Activated T-cell treated with anti-CD3 and anti-CD28 coated beads, Interleukin-2, amount 50 U/mL, for 72 hours (primary cell): ENCODE measurements at regions not wholly inside any gene's neighbourhood (a gene's known extent, or its start where the extent isn't known, plus 50 kb on each side); places are given as distances from the start of the nearest gene placed in this dataset.

Experiments used
- ATAC-seq, 2 donors: fragments of 150-1000 bp; cut with Tn5 transposase; replicated peaks in 1 of 2; 2 replicates each; pipeline ENCODE4 v1.10.0; 2021; ENCODE audit warnings: moderate library complexity in 2 of 2, mild to moderate bottlenecking in 1 of 2
- DNase-seq, 2 donors: peaks; one replicate each; pipeline ENCODE4 v3.0.0; 2021 to 2022; ENCODE audit warnings: mixed read lengths in 1 of 2
- H3K27ac Mint-ChIP-seq: one replicate; pipeline ENCODE4 v1.8.0; 2022; ENCODE audit warnings: mild to moderate bottlenecking, moderate library complexity, mixed read lengths
- H3K27me3 Mint-ChIP-seq: one replicate; pipeline ENCODE4 v1.8.0; 2022; ENCODE audit warnings: low read depth, mixed read lengths
- H3K36me3 Mint-ChIP-seq, 2 donors: one replicate each; pipeline ENCODE4 v1.8.0; 2022; ENCODE audit warnings: mixed read lengths in 2 of 2, mild to moderate bottlenecking in 1 of 2; ENCODE audit not compliant: insufficient read depth in 2 of 2
- H3K4me1 Mint-ChIP-seq: one replicate; pipeline ENCODE4 v1.8.0; 2022; ENCODE audit warnings: low read depth, mixed read lengths
- H3K4me3 Mint-ChIP-seq, 2 donors: one replicate each; pipeline ENCODE4 v1.8.0; 2022; ENCODE audit warnings: mild to moderate bottlenecking in 2 of 2, mixed read lengths in 2 of 2, moderate library complexity in 2 of 2
- H3K9me3 Mint-ChIP-seq, 2 donors: one replicate each; pipeline ENCODE4 v1.8.0; 2022; ENCODE audit warnings: mixed read lengths in 2 of 2

DNA sequence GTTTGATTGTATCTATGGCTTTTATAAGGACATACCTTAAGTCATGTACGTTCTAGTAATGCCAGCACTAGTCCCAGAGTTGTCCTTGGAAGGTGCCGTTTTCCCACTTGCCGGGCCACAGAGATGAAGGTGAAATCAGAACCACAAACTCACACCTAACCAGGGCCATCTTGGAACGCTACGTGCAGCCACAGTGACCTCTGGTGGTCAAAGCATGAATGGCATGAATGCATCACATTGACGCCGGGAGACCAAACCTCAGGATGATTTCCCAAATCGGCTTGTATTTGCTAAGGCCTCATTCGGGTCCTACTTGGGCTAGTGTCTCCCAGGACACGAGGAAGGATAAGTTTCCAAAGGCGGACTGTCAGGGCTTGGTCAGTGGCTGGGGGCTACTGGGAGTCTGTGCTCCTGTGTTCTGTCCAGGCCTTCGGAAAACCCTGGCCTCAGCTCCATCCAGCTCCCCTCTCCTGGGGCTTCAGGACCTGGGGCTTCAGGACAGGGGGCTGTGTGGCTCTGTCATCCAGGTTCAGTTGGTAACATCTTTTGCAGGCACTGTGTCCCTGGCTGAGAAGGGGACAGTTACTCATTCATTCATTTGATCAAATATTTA is 260.5 kb downstream of the PRDM2 start:
- Mint-ChIP-seq H3K27ac (no peak overlapping the region), H3K36me3 (no peaks in the 10 kb centered on the region), H3K4me1 (no peaks in the 10 kb centered on the region), H3K9me3 (no peaks in the 10 kb centered on the region), H3K4me3 (no peak overlapping the region), H3K27me3 (peaks cover 19% of the 10 kb centered on the region)
- no peak for ATAC-seq
- peak; percentile 60 to 63 for DNase-seq

DNA sequence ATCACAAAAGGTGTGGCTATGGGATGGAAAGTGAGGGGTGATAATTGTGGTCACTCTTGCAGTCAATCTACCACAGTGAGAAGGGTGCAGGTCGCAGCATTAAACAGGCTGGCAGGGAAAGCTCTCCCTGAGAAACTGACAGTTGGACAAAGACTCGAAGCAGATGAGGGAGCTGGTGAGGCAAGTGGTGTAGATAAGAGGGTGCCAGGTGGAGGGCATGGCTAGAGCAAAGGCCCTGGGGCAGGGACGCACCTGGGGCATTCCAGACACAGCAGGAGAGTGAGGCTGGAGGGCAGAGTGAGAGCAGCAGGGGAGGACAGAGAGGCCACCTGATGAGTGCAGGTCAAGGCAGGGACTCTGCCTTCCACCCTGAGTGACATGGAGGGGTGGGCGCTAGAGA is 264.8 kb downstream of the PRDM2 start:
- DNase-seq, result no peak
- H3K9me3 Mint-ChIP-seq, result peaks cover 2% of the 10 kb centered on the region in 2 donors
- no peak overlapping the region for H3K27ac Mint-ChIP-seq
- ATAC-seq, result no peak
- no peaks in the 10 kb centered on the region for H3K36me3 Mint-ChIP-seq
- no peak overlapping the region for H3K4me3 Mint-ChIP-seq
- H3K27me3 Mint-ChIP-seq, result peaks cover 28% of the 10 kb centered on the region
- no peaks in the 10 kb centered on the region for H3K4me1 Mint-ChIP-seq

DNA sequence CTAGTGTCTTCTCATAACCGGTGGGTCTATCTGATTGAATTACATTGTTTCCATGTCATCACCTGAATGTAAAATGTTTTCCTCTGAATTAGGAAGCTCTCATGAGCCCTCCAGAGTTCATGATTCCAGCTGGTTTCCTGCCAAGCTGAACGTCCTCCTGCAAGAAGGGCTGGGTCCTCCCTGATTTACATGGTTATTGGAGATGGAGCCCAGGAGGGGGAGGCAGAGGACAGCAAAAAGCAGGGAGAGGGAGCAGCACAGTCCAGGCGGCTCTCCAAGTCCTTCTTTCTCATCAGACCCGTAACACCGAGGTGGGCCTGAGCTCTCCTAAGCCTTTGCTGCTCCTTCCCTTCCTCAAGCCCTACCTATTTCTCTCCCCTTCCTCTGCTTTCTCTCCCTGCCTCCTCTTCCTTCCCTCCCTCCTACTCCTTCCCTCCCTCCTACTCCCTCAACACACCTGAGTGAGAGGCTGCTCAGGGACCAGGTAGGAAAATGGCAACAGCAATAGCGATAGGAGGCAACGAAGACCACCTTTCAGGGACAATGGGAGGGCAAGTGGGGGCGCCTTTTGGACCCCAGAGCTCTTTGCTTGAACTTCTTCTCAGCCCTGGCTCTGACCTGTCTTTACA is 265.9 kb downstream of the PRDM2 start:
- Mint-ChIP-seq H3K4me3 (no peak overlapping the region), H3K9me3 (peaks cover 3 to 6% of the 10 kb centered on the region in 2 donors), H3K4me1 (no peaks in the 10 kb centered on the region), H3K27me3 (peaks cover 28% of the 10 kb centered on the region), H3K36me3 (peaks cover 0 to 1% of the 10 kb centered on the region in 2 donors), H3K27ac (no peak overlapping the region)
- ATAC-seq, result no peak
- DNase-seq, result no peak

DNA sequence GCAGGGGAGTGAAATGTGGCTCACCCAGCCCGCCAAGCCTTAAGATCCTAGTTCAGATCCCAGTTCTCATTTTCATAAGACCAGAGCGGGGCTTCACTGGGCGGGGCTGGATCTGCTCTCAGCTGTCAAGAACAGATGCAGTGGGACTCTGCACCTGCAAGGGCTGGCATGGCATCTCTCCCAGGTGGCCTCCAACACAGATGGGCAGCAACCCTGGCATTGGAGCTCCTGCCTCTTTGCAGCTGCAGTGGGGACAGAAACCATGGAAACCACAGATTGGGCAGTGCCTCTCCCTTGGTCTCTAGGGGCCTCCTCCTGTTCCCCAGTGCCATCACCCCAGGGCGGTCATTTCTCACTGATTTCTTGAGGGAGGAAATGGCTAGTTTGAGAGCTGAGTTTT is 267.7 kb downstream of the PRDM2 start:
- H3K27me3 Mint-ChIP-seq, result peaks cover 18% of the 10 kb centered on the region
- H3K9me3 Mint-ChIP-seq, result peaks cover 8 to 15% of the 10 kb centered on the region in 2 donors
- H3K27ac Mint-ChIP-seq, result no peak overlapping the region
- ATAC-seq, result no peak
- DNase-seq, result no peak
- no peak overlapping the region for H3K4me3 Mint-ChIP-seq
- H3K4me1 Mint-ChIP-seq, result no peaks in the 10 kb centered on the region
- H3K36me3 Mint-ChIP-seq, result peaks cover 5 to 6% of the 10 kb centered on the region in 2 donors

DNA sequence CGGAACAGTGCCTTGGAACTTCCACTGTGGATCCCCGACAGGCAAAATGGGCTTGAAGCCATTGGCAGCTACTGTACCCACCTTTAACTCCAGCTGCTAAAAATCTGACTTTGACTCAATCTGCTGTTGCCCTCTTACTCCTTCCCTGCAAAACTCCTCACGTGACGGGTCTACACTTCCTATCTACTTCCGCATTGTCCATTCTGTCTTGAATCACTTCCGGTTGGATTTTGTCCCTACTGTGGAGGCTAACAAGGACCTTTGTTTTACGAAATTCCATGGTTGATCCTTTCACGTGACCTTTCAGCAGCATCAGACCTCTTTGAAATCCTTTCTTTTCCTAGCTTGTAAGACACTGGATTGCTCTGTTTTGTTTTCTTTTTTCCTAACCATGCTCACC is 268.4 kb downstream of the PRDM2 start:
- no peak for ATAC-seq
- Mint-ChIP-seq H3K4me1 (no peaks in the 10 kb centered on the region), H3K36me3 (peaks cover 5 to 8% of the 10 kb centered on the region in 2 donors), H3K4me3 (no peak overlapping the region), H3K27me3 (peaks cover 19% of the 10 kb centered on the region), H3K27ac (no peak overlapping the region), H3K9me3 (peaks cover 8 to 16% of the 10 kb centered on the region in 2 donors)
- DNase-seq, result no peak

DNA sequence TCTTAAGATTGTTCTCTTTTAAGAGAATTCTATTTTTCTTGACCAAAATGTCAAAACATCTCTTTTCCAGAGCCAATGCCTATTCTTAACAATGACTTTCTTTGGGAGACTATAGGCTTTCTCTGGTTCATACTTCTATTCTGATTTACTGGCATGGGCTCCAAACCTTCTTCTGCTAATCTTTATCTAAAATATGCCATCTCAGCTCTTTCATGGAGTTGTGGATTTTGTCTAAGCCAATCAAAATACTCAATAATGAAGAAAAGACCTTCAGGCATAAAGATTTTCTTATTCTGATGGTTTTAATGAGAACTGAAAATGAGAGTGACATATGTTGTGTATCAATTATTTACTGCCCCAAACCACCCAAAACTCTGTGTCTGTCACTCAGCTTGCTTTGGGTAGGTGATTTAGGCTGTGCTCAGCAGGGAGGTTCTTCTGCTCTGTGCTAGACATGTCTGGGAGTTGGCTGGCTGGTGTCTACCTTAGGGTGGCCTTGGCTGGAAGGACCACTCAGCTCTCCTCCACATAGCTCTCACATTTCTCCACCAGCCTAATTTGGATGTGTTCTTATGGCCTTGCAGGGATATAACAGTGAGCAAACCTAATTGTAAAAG is 270.8 kb downstream of the PRDM2 start:
- H3K36me3 Mint-ChIP-seq, result peaks cover 5 to 8% of the 10 kb centered on the region in 2 donors
- ATAC-seq (no peak), DNase-seq (no peak)
- H3K27ac Mint-ChIP-seq, result no peak overlapping the region
- peaks cover 8 to 16% of the 10 kb centered on the region in 2 donors for H3K9me3 Mint-ChIP-seq
- no peaks in the 10 kb centered on the region for H3K4me1 Mint-ChIP-seq
- H3K4me3 Mint-ChIP-seq, result no peak overlapping the region
- peaks cover 30% of the 10 kb centered on the region for H3K27me3 Mint-ChIP-seq

DNA sequence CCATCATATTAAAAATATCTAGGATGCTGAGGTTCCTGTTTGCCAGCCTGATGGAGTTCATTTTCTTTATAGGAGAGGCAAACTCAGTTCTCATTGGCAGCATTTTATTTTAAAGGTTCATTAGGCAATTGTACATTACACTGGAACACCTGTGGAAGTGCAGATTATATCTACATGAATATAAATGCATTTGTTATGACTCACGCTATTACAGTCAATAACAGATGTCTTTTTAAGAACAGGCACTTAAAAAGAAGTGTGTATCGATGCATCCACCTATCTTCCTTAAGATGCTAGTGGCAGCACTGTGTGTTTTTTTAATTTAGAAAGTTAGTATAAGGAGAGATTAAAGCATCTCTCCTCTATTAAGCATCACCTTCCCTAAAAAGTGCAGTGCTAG is 276.5 kb downstream of the PRDM2 start:
- no peak overlapping the region for H3K4me3 Mint-ChIP-seq
- H3K9me3 Mint-ChIP-seq, result peaks cover 0 to 8% of the 10 kb centered on the region in 2 donors

DNA sequence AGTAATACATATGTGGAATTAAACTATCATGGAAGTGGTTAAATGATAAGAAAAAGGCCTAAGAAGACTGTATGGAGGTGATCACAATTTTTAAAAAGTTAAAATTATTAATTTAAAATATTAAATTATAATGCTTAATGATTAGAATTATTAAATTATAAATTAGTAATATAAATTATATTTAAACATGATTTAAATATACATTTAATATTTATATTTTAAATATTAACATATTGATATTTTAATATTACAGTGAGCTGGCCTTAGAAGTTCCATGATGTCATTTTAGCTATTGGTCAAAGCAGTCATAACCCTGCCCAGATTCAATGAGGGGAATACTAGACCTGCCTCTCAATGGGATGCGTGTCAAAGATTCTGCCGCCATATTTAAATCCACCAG is 281.2 kb downstream of the PRDM2 start:
- no peak for ATAC-seq
- no peaks in the 10 kb centered on the region for H3K4me1 Mint-ChIP-seq
- no peak overlapping the region for H3K4me3 Mint-ChIP-seq
- H3K36me3 Mint-ChIP-seq, result peaks cover 0 to 1% of the 10 kb centered on the region in 2 donors
- no peak overlapping the region for H3K27ac Mint-ChIP-seq
- H3K27me3 Mint-ChIP-seq, result no peaks in the 10 kb centered on the region
- H3K9me3 Mint-ChIP-seq, result peaks cover 0 to 2% of the 10 kb centered on the region in 2 donors
- DNase-seq, result no peak

More for the DNA sequence above, 276.5 kb downstream of the PRDM2 start:
- DNase-seq (no peak), ATAC-seq (no peak)
- Mint-ChIP-seq H3K27ac (no peak overlapping the region), H3K27me3 (peaks cover 22% of the 10 kb centered on the region), H3K4me1 (no peaks in the 10 kb centered on the region), H3K36me3 (peaks cover 3 to 4% of the 10 kb centered on the region in 2 donors)

DNA sequence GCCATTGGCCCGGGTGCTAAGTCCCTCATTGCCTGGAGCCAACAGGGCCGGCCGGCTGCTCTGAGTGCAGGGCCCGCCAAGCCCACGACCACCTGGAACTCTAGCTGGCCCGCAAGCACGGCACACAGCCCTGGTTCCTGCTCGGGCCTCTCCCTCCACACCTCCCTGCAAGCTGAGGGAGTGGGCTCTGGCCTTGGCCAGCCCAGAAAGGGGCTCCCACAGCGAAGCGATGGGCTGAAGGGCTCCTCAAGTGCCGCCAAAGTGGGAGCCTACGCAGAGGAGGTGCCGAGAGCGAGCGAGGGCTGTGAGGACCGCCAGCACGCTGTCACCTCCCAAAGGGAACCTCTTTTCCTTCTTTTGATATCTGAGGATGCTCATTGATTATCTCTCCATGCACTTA is 283.4 kb downstream of the PRDM2 start:
- Mint-ChIP-seq H3K27me3 (peaks cover 8% of the 10 kb centered on the region), H3K36me3 (peaks cover 0 to 4% of the 10 kb centered on the region in 2 donors), H3K4me3 (no peak overlapping the region), H3K4me1 (no peaks in the 10 kb centered on the region), H3K9me3 (peaks cover 0 to 3% of the 10 kb centered on the region in 2 donors), H3K27ac (no peak overlapping the region)
- DNase-seq (no peak), ATAC-seq (no peak)

DNA sequence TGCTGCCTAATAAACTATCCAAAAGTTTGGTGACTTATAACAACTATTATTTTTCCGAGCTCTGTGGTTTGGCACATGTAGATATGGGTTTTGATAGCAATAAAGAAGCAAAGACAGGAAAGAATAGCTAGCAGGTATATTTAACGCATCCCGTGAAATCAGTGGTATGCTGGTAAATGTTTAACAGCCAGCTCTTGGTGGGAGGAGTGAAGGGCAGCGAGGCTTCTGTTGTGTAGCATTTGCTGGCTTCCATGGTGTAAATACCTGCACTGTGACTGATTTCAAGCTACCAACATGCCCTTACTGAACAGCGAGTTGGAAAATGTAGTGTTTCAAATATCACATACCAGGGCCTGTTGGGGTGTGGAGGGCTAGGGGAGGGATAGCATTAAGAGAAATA is 291.0 kb downstream of the PRDM2 start:
- H3K4me3 Mint-ChIP-seq, result no peak overlapping the region
- no peak overlapping the region for H3K27ac Mint-ChIP-seq
- H3K4me1 Mint-ChIP-seq, result no peaks in the 10 kb centered on the region
- peaks cover 2 to 3% of the 10 kb centered on the region in 2 donors for H3K36me3 Mint-ChIP-seq
- peaks cover 31% of the 10 kb centered on the region for H3K27me3 Mint-ChIP-seq
- ATAC-seq (no peak), DNase-seq (no peak)
- peaks cover 1 to 6% of the 10 kb centered on the region in 2 donors for H3K9me3 Mint-ChIP-seq

DNA sequence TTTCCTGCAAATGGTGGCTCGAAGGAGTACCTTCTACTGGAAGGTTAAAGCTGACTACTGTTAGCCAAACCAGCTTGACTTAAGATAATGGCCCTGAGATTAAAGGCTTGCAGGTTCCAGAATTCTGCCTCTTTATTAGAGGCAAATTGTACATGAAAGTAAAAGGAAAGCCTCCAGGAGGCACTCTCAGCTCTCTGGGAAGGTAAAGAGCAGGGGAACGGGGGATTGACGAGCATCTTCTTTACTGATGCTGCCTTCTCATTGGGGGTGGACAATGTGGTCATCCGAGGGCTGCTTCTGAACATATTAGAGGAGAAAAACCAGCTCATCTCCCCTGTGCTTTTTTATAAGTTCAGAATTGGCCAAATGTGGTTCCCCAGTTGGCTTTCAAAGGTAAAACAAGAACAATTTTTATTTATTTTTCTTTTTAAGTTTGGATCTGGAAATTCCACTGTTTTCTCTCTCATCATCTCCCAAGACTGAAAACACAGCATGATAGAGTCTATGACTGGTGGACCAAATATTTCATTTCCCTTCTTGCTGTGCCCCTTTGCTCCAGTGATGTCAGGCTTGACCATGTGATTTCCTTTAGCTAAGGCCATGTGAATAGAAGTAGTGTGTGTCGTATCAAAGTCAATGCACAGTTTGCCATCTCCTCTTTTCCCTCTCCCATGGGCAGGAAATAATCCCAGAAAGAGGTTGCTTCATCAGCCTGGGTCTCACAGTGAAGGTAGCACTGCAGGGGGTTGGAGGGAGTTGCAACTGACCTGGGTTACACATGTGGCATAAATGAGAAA is 292.7 kb downstream of the PRDM2 start:
- H3K36me3 Mint-ChIP-seq, result peaks cover 0 to 4% of the 10 kb centered on the region in 2 donors
- H3K4me3 Mint-ChIP-seq, result no peak overlapping the region
- H3K27me3 Mint-ChIP-seq, result peaks cover 25% of the 10 kb centered on the region
- ATAC-seq (no peak), DNase-seq (no peak)
- peaks cover 7 to 10% of the 10 kb centered on the region in 2 donors for H3K9me3 Mint-ChIP-seq
- H3K4me1 Mint-ChIP-seq, result no peaks in the 10 kb centered on the region
- no peak overlapping the region for H3K27ac Mint-ChIP-seq

DNA sequence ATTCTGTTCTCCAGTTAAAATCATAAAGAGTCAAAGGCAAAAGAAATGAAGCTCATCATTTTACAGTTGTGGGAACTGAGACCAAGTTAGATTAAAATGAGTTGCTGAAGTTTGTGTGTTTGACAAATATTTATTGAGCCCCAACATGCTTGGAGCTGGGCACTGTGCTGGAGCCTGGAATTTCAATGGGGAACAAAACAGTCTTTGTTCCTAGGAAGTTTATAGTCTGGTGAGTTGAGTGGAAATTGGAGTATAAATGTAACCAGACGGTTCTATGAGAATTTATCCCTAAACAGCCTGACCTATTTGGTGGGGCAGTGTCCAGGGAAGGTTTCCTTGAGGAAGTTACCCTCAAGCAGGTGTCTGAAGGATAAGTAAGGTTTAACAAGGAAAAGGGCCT is 294.4 kb downstream of the PRDM2 start:
- DNase-seq (no peak), ATAC-seq (no peak)
- Mint-ChIP-seq H3K27me3 (peaks cover 23% of the 10 kb centered on the region), H3K9me3 (peaks cover 12 to 15% of the 10 kb centered on the region in 2 donors), H3K27ac (no peak overlapping the region), H3K4me1 (no peaks in the 10 kb centered on the region), H3K4me3 (no peak overlapping the region), H3K36me3 (peaks cover 2 to 7% of the 10 kb centered on the region in 2 donors)

DNA sequence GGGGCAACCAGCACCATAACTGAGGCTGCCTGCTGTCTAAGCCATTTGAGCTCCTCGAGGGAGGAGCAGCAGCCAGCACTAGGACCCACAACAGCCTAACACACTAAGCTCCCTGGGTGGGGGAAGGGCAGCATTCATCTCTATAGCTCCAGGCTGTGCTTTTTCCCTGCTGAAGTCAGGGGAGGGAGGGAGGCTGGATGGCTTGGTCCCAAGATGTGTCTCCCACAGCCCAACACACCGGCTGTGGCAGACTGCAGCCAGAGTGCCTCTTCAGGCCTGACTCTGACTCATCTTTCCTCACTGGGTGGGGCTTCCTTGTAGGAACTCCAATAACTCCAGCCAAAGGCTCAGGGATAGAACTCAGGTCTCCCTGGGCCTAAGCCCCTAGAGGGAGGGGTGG is 296.3 kb downstream of the PRDM2 start:
- H3K4me3 Mint-ChIP-seq, result no peak overlapping the region
- H3K27ac Mint-ChIP-seq, result no peak overlapping the region
- DNase-seq, result no peak
- H3K9me3 Mint-ChIP-seq, result peaks cover 17 to 18% of the 10 kb centered on the region in 2 donors
- no peak for ATAC-seq
- no peaks in the 10 kb centered on the region for H3K4me1 Mint-ChIP-seq
- H3K36me3 Mint-ChIP-seq, result peaks cover 6 to 12% of the 10 kb centered on the region in 2 donors
- peaks cover 11% of the 10 kb centered on the region for H3K27me3 Mint-ChIP-seq
